22Rv1 (cell line): ENCODE measurements at regions not wholly inside any gene's neighbourhood (a gene's known extent, or its start where the extent isn't known, plus 50 kb on each side); places are given as distances from the start of the nearest gene placed in this dataset.

Experiments used
- H3K27ac ChIP-seq: fragments of 450-650 bp; 2 replicates; pipeline ENCODE4 v1.5.1; 2017
- CTCF ChIP-seq: fragments of 450-650 bp; IDR thresholded peaks from 2 replicates; pipeline ENCODE4 v1.5.1; 2017; ENCODE audit warnings: mild to moderate bottlenecking
- ZFX ChIP-seq: fragments of 450-650 bp; IDR thresholded peaks from 2 replicates; pipeline ENCODE4 v1.6.1; 2017; ENCODE audit warnings: antibody characterized with exemption, borderline replicate concordance

- TF ChIP-seq CTCF (no peak), ZFX (no peak)
- no peak overlapping the region for H3K27ac ChIP-seq
These were observed 590.3 kb downstream of the NYAP2 start for GRCh38 chr2:225989809-225990208.

DNA sequence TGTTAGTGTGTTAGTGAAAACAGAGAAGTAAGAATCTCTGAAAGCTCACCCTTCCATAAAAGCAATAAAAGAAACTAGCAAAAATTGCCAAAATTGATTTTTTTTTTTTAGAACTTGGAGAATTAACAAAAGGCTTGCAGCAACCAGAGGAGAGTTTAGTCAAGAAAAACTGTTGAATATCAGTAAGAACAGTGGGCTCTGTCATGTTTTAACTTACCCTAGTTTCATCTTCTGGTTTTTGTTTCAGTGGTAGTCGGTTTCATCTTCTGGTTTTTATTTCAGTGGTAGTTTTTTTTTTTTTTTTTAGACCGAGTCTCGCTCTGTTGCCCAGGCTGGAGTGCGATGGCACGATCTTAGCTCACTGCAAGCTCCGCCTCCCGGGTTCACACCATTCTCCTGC is 580.9 kb downstream of the NYAP2 start:
- no peak overlapping the region for H3K27ac ChIP-seq
- no peak for TF ChIP-seq CTCF

DNA sequence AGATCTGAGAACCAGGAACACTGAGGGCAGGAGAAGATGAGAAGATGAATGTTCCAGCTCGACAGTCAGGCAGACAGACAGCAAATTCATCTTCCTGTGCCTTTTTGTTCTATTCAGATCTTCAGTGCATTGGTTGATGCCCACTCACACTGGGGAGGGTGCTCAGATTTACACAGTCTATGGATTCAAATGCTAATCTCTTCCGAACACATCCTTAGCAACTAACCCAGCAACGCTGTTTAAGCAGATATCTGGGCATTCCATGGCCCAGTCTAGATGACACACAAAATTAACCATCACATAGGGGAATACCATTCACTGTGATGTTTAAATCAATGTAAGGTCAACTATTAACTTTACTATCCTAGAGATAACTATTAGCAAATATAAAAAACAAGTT is 571.9 kb downstream of the NYAP2 start:
- no peak overlapping the region for H3K27ac ChIP-seq
- no peak for TF ChIP-seq ZFX
- no peak for TF ChIP-seq CTCF

- TF ChIP-seq CTCF (no peak), ZFX (no peak)
- H3K27ac ChIP-seq: no peak overlapping the region
These were observed 549.4 kb downstream of the NYAP2 start for GRCh38 chr2:225948903-225949302.

DNA sequence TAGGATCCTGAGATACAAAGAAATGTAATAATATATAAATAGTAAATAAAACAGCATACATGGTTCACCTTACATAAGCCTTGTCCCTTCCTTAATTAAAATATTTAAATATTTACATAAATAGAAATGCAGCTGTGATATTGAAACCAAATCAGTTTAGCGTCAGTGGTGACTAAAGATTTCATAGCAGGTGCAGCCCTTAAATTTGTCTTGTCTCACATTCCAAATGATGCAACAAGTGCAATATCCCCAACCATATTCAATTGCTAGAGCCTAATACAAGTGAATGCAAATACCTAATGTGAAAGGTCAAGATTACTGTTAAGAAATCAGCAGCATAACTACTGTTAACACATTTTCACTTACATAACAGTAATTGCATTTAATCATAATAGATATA is 539.5 kb downstream of the NYAP2 start:
- TF ChIP-seq ZFX (no peak), CTCF (no peak)
- no peak overlapping the region for H3K27ac ChIP-seq

DNA sequence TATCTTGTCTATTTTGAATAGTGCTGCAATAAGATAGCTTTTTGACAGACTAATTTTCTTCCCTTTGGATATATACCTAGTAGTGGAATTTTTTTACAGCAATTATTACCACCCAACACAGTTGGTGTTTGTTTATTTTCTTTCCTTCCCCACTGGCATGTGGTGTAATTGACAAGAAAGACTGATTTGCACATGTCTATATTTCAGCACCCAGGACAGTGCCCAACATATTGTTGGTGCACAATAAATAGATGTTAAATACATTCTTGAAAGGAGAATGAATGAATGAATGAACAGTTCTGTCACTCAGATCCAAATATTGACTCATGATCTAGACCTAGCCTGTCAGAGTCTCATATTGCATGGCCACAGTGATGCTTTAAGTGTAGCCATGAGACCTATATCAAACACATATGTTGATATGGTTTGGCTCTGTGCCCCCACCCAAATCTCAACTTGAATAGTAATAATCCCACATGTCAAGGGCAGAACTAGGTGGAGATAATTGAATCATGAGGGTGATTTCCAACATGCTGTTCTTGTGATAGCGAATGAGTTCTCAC is 538.2 kb downstream of the NYAP2 start:
- TF ChIP-seq CTCF (no peak), ZFX (no peak)
- no peak overlapping the region for H3K27ac ChIP-seq

- TF ChIP-seq CTCF (no peak), ZFX (no peak)
- no peak overlapping the region for H3K27ac ChIP-seq
These were observed 533.4 kb downstream of the NYAP2 start for GRCh38 chr2:225932811-225933413.
